Lower lobe of right lung (tissue), 2 donors: ENCODE measurements at regions not wholly inside any gene's neighbourhood (a gene's known extent, or its start where the extent isn't known, plus 50 kb on each side); places are given as distances from the start of the nearest gene placed in this dataset.

Experiments used
- ATAC-seq, 2 donors: fragments of 200-7000 bp; cut with Tn5 transposase; one replicate each; pipeline ENCODE4 v1.9.1; 2020 to 2022; ENCODE audit warnings: mild to moderate bottlenecking in 2 of 2, moderate library complexity in 2 of 2
- DNase-seq: peaks from one replicate; pipeline ENCODE4 v3.0.0-alpha.2; 2020
- H3K27ac ChIP-seq: fragments of 200-600 bp; one replicate; pipeline ENCODE4 v1.8.0; 2022
- H3K27me3 ChIP-seq: fragments of 200-600 bp; one replicate; pipeline ENCODE4 v1.8.0; 2022; ENCODE audit warnings: low read depth
- H3K36me3 ChIP-seq: fragments of 200-600 bp; one replicate; pipeline ENCODE4 v1.8.0; 2022; ENCODE audit warnings: mild to moderate bottlenecking
- H3K4me1 ChIP-seq: fragments of 200-600 bp; one replicate; pipeline ENCODE4 v1.8.0; 2022
- H3K4me3 ChIP-seq: fragments of 200-600 bp; one replicate; pipeline ENCODE4 v1.8.0; 2022; ENCODE audit warnings: mild to moderate bottlenecking
- H3K9me3 ChIP-seq: fragments of 200-600 bp; one replicate; pipeline ENCODE4 v1.8.0; 2022
- intact Hi-C: fragments of 100-400 bp; cut with DNase I; formaldehyde crosslinking; loops from one replicate; pipeline ENCODE4 v1.11.0; 2022
- TF ChIP-seq, protein P1 (sequence below): fragments of 200-600 bp; IDR thresholded peaks from one replicate; pipeline ENCODE4 v1.8.0; 2022; ENCODE audit warnings: antibody characterized with exemption, mild to moderate bottlenecking
- donor health status: DM: no; HTN: yes; CAD: no; lungs with severe emphysema.

DNA sequence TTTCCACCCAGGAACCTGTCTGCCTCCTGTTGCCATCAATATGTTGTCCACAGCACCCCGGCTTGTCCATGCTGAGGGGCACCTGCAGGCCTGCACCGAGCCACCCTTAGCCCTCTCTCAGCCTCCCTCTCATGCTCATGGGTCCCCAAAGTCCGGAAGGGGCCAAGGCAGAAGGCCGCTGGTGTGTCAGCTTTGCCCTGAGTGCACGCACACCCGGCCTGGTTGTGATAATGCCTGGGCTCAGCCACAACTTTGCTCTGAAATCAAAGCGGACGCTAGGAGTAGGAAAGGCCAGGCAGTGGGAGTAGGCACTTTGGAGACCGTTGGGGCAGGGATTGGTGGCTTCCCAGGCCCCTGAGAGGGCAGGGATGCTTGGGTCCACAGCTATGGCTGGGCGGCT is 201.8 kb upstream of the NUDT12 start:
- Histone ChIP-seq H3K4me1 (no peaks in the 10 kb centered on the region), H3K4me3 (no peak overlapping the region), H3K27me3 (no peaks in the 10 kb centered on the region), H3K9me3 (no peaks in the 10 kb centered on the region), H3K36me3 (no peaks in the 10 kb centered on the region), H3K27ac (no peak overlapping the region)
- intact Hi-C loops: no loop called here
- DNase-seq (no peak), ATAC-seq (no peak)
- TF ChIP-seq, protein P1, sequence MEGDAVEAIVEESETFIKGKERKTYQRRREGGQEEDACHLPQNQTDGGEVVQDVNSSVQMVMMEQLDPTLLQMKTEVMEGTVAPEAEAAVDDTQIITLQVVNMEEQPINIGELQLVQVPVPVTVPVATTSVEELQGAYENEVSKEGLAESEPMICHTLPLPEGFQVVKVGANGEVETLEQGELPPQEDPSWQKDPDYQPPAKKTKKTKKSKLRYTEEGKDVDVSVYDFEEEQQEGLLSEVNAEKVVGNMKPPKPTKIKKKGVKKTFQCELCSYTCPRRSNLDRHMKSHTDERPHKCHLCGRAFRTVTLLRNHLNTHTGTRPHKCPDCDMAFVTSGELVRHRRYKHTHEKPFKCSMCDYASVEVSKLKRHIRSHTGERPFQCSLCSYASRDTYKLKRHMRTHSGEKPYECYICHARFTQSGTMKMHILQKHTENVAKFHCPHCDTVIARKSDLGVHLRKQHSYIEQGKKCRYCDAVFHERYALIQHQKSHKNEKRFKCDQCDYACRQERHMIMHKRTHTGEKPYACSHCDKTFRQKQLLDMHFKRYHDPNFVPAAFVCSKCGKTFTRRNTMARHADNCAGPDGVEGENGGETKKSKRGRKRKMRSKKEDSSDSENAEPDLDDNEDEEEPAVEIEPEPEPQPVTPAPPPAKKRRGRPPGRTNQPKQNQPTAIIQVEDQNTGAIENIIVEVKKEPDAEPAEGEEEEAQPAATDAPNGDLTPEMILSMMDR: no peak

DNA sequence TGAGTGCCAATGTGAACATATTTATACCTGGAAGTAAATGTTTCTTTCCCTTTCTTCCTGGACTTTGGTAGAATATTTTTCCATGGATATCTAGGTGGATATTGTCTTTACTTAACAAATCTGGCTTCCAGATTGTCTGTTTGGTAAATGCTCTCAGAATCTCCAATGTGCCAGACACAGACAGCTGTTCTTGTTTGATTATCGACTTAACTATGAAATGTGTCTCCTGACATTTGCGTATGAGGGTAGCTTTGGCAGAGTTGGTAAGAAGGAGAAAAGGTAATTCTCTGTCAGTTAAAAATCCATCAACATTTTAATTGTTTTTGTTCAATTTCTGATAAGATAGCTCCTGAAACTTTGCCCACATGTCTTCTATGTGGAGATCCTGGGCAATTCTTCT is 196.4 kb upstream of the NUDT12 start:
- Histone ChIP-seq H3K27me3 (no peaks in the 10 kb centered on the region), H3K4me1 (no peaks in the 10 kb centered on the region), H3K36me3 (no peaks in the 10 kb centered on the region), H3K27ac (no peak overlapping the region), H3K4me3 (no peak overlapping the region), H3K9me3 (no peaks in the 10 kb centered on the region)
- intact Hi-C loops: no loop called here
- no peak for DNase-seq
- ATAC-seq: no peak
- TF ChIP-seq, protein P1: no peak

- TF ChIP-seq, protein P1: no peak
- no peaks in the 10 kb centered on the region for H3K36me3 ChIP-seq
- H3K9me3 ChIP-seq: no peaks in the 10 kb centered on the region
- intact Hi-C loops: no loop called here
- H3K27ac ChIP-seq: no peak overlapping the region
- H3K4me3 ChIP-seq: no peak overlapping the region
- ATAC-seq: no peak
- H3K27me3 ChIP-seq: no peaks in the 10 kb centered on the region
- DNase-seq: no peak
- no peaks in the 10 kb centered on the region for H3K4me1 ChIP-seq
These were observed 193.4 kb upstream of the NUDT12 start for GRCh38 chr5:103755974-103756373.

DNA sequence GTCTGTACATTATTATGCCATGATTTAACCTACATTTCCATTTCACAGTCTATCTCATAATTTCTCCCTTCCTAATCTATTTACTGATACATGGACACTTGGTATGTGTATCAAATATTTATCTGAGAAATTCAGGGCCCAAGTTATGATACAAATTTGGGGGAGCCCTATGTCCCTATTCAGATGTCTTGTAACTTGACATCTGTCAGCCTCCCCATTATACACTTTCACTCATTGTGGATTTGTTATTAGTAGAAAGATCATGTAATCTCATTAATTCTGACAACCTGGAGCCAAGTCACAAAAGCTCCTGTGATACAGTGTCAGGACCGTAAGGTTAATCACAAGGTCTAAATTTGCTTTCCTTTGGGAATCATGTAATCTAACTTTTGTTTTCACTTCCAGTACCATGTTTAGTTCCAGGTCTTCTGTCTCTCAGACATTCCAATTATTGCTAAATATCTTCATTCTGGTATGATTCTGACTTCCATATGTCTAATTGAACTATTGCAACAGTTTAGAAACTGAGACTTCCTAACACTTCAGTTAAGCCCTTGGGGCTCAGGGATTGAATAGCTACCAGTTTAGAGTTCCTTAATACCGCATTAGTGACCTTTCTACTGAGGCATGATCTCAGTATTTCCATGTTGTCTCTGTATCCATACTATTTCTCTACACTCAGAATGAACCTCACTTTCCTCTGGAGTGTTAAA is 182.9 kb upstream of the NUDT12 start:
- H3K9me3 ChIP-seq: no peaks in the 10 kb centered on the region
- TF ChIP-seq, protein P1: no peak
- H3K27ac ChIP-seq: no peak overlapping the region
- no peak for DNase-seq
- H3K4me1 ChIP-seq: no peaks in the 10 kb centered on the region
- H3K27me3 ChIP-seq: no peaks in the 10 kb centered on the region
- H3K4me3 ChIP-seq: no peak overlapping the region
- no peak for ATAC-seq
- no peaks in the 10 kb centered on the region for H3K36me3 ChIP-seq
- intact Hi-C loops: no loop called here

DNA sequence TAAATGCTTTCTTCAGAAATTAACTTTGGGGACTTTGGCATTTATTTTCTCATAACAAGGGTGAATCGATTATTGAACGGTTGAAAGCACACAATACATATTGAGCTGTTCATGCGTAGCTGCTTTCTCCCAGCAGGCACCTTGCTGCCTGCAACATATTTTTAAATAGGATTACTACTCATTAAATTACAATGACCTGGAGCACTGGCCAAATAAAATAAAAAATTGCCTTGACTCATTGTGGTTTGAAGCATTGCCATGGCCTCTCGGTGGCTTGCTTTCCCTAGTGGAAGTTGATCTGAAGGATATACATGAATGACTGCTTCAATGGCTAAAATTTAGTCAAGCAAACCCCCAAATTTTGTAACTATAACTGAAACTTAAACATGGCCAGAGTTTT is 181.6 kb upstream of the NUDT12 start:
- TF ChIP-seq, protein P1: no peak
- ATAC-seq: no peak
- H3K4me3 ChIP-seq: no peak overlapping the region
- DNase-seq: no peak
- H3K27me3 ChIP-seq: no peaks in the 10 kb centered on the region
- no peaks in the 10 kb centered on the region for H3K36me3 ChIP-seq
- no peaks in the 10 kb centered on the region for H3K4me1 ChIP-seq
- no peaks in the 10 kb centered on the region for H3K9me3 ChIP-seq
- intact Hi-C loops: no loop called here
- no peak overlapping the region for H3K27ac ChIP-seq

- H3K4me1 ChIP-seq: no peaks in the 10 kb centered on the region
- no peak overlapping the region for H3K27ac ChIP-seq
- H3K9me3 ChIP-seq: no peaks in the 10 kb centered on the region
- H3K36me3 ChIP-seq: no peaks in the 10 kb centered on the region
- TF ChIP-seq, protein P1: no peak
- H3K27me3 ChIP-seq: no peaks in the 10 kb centered on the region
- H3K4me3 ChIP-seq: no peak overlapping the region
- no peak for ATAC-seq
- intact Hi-C loops: no loop called here
- DNase-seq: no peak
These were observed 180.8 kb upstream of the NUDT12 start for GRCh38 chr5:103743421-103743820.
